Left hindlimb (tissue), 1 donor: ENCODE measurements at regions not wholly inside any gene's neighbourhood (a gene's known extent, or its start where the extent isn't known, plus 50 kb on each side); places are given as distances from the start of the nearest gene placed in this dataset.
"Not testable (repeated sequence)": the region's sequence is repeated elsewhere in the genome, so short reads cannot be mapped to it uniquely, and the experiment has no call there.

Experiments used
- DNase-seq: peaks from one replicate; pipeline ENCODE4 v3.0.0-alpha.2; 2018

- DNase-seq = no peak
Measured at GRCh38 chr6:6750594-6751265, 162.2 kb downstream of the LY86 start.

- no peak for DNase-seq
Measured at GRCh38 chr6:6751266-6751596, 162.7 kb downstream of the LY86 start.

- no peak for DNase-seq
Measured at GRCh38 chr6:6751619-6752023, 163.1 kb downstream of the LY86 start.

GRCh38 chr6:6752129-6752528 lies 163.6 kb downstream of the LY86 start:
- DNase-seq = no peak

GRCh38 chr6:6753301-6753700 lies 164.8 kb downstream of the LY86 start:
- no peak for DNase-seq

GRCh38 chr6:6756526-6756925 lies 168.0 kb downstream of the LY86 start:
- DNase-seq = no peak

GRCh38 chr6:6758546-6758914 lies 170.0 kb downstream of the LY86 start:
- no peak for DNase-seq

- DNase-seq = peak; percentile 77
Measured at GRCh38 chr6:6758915-6759654, 170.6 kb downstream of the LY86 start.

GRCh38 chr6:6760002-6760401 lies 171.5 kb downstream of the LY86 start:
- no peak for DNase-seq

- not testable (repeated sequence) for DNase-seq
Measured at GRCh38 chr6:6762566-6762965, 174.0 kb downstream of the LY86 start.

GRCh38 chr6:6764764-6765434 lies 176.4 kb downstream of the LY86 start:
- DNase-seq = no peak

GRCh38 chr6:6766230-6766905 lies 177.8 kb downstream of the LY86 start:
- no peak for DNase-seq

- no peak for DNase-seq
Measured at GRCh38 chr6:6769466-6769865, 180.9 kb downstream of the LY86 start.

- no peak for DNase-seq
Measured at GRCh38 chr6:6771224-6771945, 182.9 kb downstream of the LY86 start.

- DNase-seq = no peak
Measured at GRCh38 chr6:6771964-6772363, 183.4 kb downstream of the LY86 start.

GRCh38 chr6:6772751-6773150 lies 184.2 kb downstream of the LY86 start:
- no peak for DNase-seq

GRCh38 chr6:6775074-6775473 lies 186.6 kb downstream of the LY86 start:
- no peak for DNase-seq

- DNase-seq = no peak
Measured at GRCh38 chr6:6780231-6780630, 191.7 kb downstream of the LY86 start.

- peak; percentile 60 for DNase-seq
Measured at GRCh38 chr6:6781172-6781872, 192.8 kb downstream of the LY86 start.

GRCh38 chr6:6781873-6782227 lies 193.3 kb downstream of the LY86 start:
- no peak for DNase-seq

GRCh38 chr6:6783721-6784120 lies 195.2 kb downstream of the LY86 start:
- no peak for DNase-seq

GRCh38 chr6:6784514-6785162 lies 196.1 kb downstream of the LY86 start:
- no peak for DNase-seq
